Activated T-helper 1 cell treated with anti-CD3 and anti-CD28 coated beads, Interleukin-2, amount 50 U/mL, for 16 hours (primary cell): ENCODE measurements at regions not wholly inside any gene's neighbourhood (a gene's known extent, or its start where the extent isn't known, plus 50 kb on each side); places are given as distances from the start of the nearest gene placed in this dataset.

Source experiments
- DNase-seq, 2 donors: peaks; one replicate each; pipeline ENCODE4 v3.0.0-alpha.2; 2020; ENCODE audit warnings: low read depth in 1 of 2, low spot score in 1 of 2

- no peak for DNase-seq
Observed at GRCh38 chr18:77442393-77442792, 192.7 kb downstream of the GALR1 start.

GRCh38 chr18:77444385-77444784 lies 194.7 kb downstream of the GALR1 start:
- no peak for DNase-seq

- no peak for DNase-seq
Observed at GRCh38 chr18:77448046-77448445, 198.4 kb downstream of the GALR1 start.

GRCh38 chr18:77455004-77455403 lies 205.4 kb downstream of the GALR1 start:
- DNase-seq = no peak

GRCh38 chr18:77457681-77458080 lies 208.0 kb downstream of the GALR1 start:
- no peak for DNase-seq

GRCh38 chr18:77461062-77461688 lies 211.5 kb downstream of the GALR1 start:
- no peak for DNase-seq

GRCh38 chr18:77464917-77465316 lies 215.3 kb downstream of the GALR1 start:
- no peak for DNase-seq

- no peak for DNase-seq
Observed at GRCh38 chr18:77466890-77467289, 217.2 kb downstream of the GALR1 start.

GRCh38 chr18:77469131-77469530 lies 219.5 kb downstream of the GALR1 start:
- DNase-seq = no peak

GRCh38 chr18:77470569-77471413 lies 221.1 kb downstream of the GALR1 start:
- no peak for DNase-seq

GRCh38 chr18:77472509-77472908 lies 222.9 kb downstream of the GALR1 start:
- no peak for DNase-seq

- DNase-seq = no peak
Observed at GRCh38 chr18:77478646-77479442, 229.2 kb downstream of the GALR1 start.

- DNase-seq = no peak
Observed at GRCh38 chr18:77481541-77481940, 231.9 kb downstream of the GALR1 start.

GRCh38 chr18:77482190-77483085 lies 232.8 kb downstream of the GALR1 start:
- no peak for DNase-seq

- no peak for DNase-seq
Observed at GRCh38 chr18:77486985-77487384, 237.3 kb downstream of the GALR1 start.

- no peak for DNase-seq
Observed at GRCh38 chr18:77487951-77488740, 238.5 kb downstream of the GALR1 start.

- no peak for DNase-seq
Observed at GRCh38 chr18:77495079-77495478, 245.4 kb downstream of the GALR1 start.

GRCh38 chr18:77495982-77496690 lies 246.5 kb downstream of the GALR1 start:
- no peak for DNase-seq

- no peak for DNase-seq
Observed at GRCh38 chr18:77501266-77501665, 251.6 kb downstream of the GALR1 start.
